H9 (cell line): ENCODE measurements at regions not wholly inside any gene's neighbourhood (a gene's known extent, or its start where the extent isn't known, plus 50 kb on each side); places are given as distances from the start of the nearest gene placed in this dataset.

ENCODE experiments used
- DNase-seq: peaks from one replicate; pipeline ENCODE4 v3.0.0-alpha.2; 2017
- H2AFZ ChIP-seq: one replicate; pipeline ENCODE4 v1.6.1; 2013; ENCODE audit warnings: mild to moderate bottlenecking, low read length, control low read depth, moderate library complexity
- H2AK5ac ChIP-seq: 2 replicates; pipeline ENCODE4 v1.6.1; 2013; ENCODE audit warnings: low read length, control low read depth, mixed read lengths; ENCODE audit not compliant: insufficient read length
- H2BK120ac ChIP-seq: one replicate; pipeline ENCODE4 v1.6.1; 2013; ENCODE audit warnings: low read depth, mild to moderate bottlenecking, low read length, control low read depth, inconsistent platforms; ENCODE audit not compliant: poor library complexity, severe bottlenecking
- H2BK12ac ChIP-seq: 2 replicates; pipeline ENCODE4 v1.6.1; 2013; ENCODE audit warnings: low read length, control low read depth, mixed read lengths, low read depth; ENCODE audit not compliant: insufficient read length
- H2BK15ac ChIP-seq: 2 replicates; pipeline ENCODE4 v1.6.1; 2013; ENCODE audit warnings: low read depth, low read length, control low read depth
- H2BK20ac ChIP-seq: one replicate; pipeline ENCODE4 v1.6.1; 2013; ENCODE audit warnings: low read depth, mild to moderate bottlenecking, low read length, control low read depth, inconsistent platforms; ENCODE audit not compliant: poor library complexity, severe bottlenecking
- H2BK5ac ChIP-seq: 2 replicates; pipeline ENCODE4 v1.6.1; 2013; ENCODE audit warnings: low read length, control low read depth, mixed read lengths; ENCODE audit not compliant: insufficient read length
- H3K14ac ChIP-seq: 2 replicates; pipeline ENCODE4 v1.6.1; 2013; ENCODE audit warnings: low read length, control low read depth; ENCODE audit not compliant: insufficient read depth
- H3K18ac ChIP-seq: 2 replicates; pipeline ENCODE4 v1.6.1; 2013; ENCODE audit warnings: low read depth, mild to moderate bottlenecking, mixed read lengths, low read length, control low read depth; ENCODE audit not compliant: insufficient read length
- H3K23ac ChIP-seq: 2 replicates; pipeline ENCODE4 v1.6.1; 2013; ENCODE audit warnings: low read length, control low read depth, mixed read lengths, low read depth; ENCODE audit not compliant: insufficient read length
- H3K23me2 ChIP-seq: 2 replicates; pipeline ENCODE4 v1.6.1; 2013; ENCODE audit warnings: low read depth, mild to moderate bottlenecking, mixed read lengths, low read length, control low read depth; ENCODE audit not compliant: insufficient read length, poor library complexity, severe bottlenecking
- H3K27ac ChIP-seq: 2 replicates; pipeline ENCODE4 v1.5.1; 2013; ENCODE audit warnings: low read length, control low read depth, mixed read lengths, low read depth; ENCODE audit not compliant: insufficient read length
- H3K27me3 ChIP-seq: 2 replicates; pipeline ENCODE4 v1.6.1; 2013; ENCODE audit warnings: low read length, control low read depth, inconsistent platforms; ENCODE audit not compliant: insufficient read depth
- H3K4ac ChIP-seq: 2 replicates; pipeline ENCODE4 v1.6.1; 2013; ENCODE audit warnings: low read depth, mild to moderate bottlenecking, control low read depth, inconsistent platforms, low read length, moderate library complexity
- H3K4me1 ChIP-seq: 2 replicates; pipeline ENCODE4 v1.6.1; 2013; ENCODE audit warnings: low read length, control low read depth, inconsistent platforms; ENCODE audit not compliant: insufficient read depth
- H3K4me2 ChIP-seq: 2 replicates; pipeline ENCODE4 v1.6.1; 2013; ENCODE audit warnings: low read length, control low read depth, mixed read lengths; ENCODE audit not compliant: insufficient read length, insufficient read depth
- H3K56ac ChIP-seq: 2 replicates; pipeline ENCODE4 v1.6.1; 2013; ENCODE audit warnings: low read depth, mild to moderate bottlenecking, mixed read lengths, low read length, control low read depth; ENCODE audit not compliant: insufficient read length
- H3K79me1 ChIP-seq: 2 replicates; pipeline ENCODE4 v1.6.1; 2013; ENCODE audit warnings: low read depth, mild to moderate bottlenecking, moderate library complexity, low read length, control low read depth, inconsistent platforms; ENCODE audit not compliant: insufficient read depth, poor library complexity, severe bottlenecking
- H3K79me2 ChIP-seq: 2 replicates; pipeline ENCODE4 v1.6.1; 2013; ENCODE audit warnings: low read length, control low read depth, inconsistent platforms; ENCODE audit not compliant: insufficient read depth
- H3K9ac ChIP-seq: 2 replicates; pipeline ENCODE4 v1.6.1; 2013; ENCODE audit warnings: low read length, control low read depth, mixed read lengths; ENCODE audit not compliant: insufficient read length; ENCODE audit errors: extremely low read depth
- H3K9me3 ChIP-seq: one replicate; pipeline ENCODE4 v1.6.1; 2013; ENCODE audit warnings: low read depth, low read length, inconsistent platforms; ENCODE audit not compliant: control insufficient read depth
- H3T11ph ChIP-seq: one replicate; pipeline ENCODE4 v1.6.1; 2013; ENCODE audit warnings: mild to moderate bottlenecking, low read length, control low read depth, inconsistent platforms
- H4K20me1 ChIP-seq: one replicate; pipeline ENCODE4 v1.6.1; 2013; ENCODE audit not compliant: control insufficient read depth, insufficient read length, insufficient read depth
- H4K5ac ChIP-seq: 2 replicates; pipeline ENCODE4 v1.6.1; 2013; ENCODE audit warnings: low read depth, mild to moderate bottlenecking, mixed read lengths, low read length, control low read depth; ENCODE audit not compliant: insufficient read length
- H4K8ac ChIP-seq: replicated peaks from 2 replicates; pipeline ENCODE4 v1.6.1; 2013; ENCODE audit warnings: low read length, control low read depth, mixed read lengths, low read depth; ENCODE audit not compliant: insufficient read length
- H4K91ac ChIP-seq: 2 replicates; pipeline ENCODE4 v1.6.1; 2013; ENCODE audit warnings: low read depth, mild to moderate bottlenecking, moderate library complexity, mixed read lengths, low read length, control low read depth; ENCODE audit not compliant: insufficient read length
- H3K27ac Mint-ChIP-seq, 3 experiments: 2 replicates in 2 of 3; 3 replicates in 1 of 3; pipeline ENCODE4 v1.8.0; 2020 to 2021; ENCODE audit warnings: mixed read lengths in 3 of 3, mild to moderate bottlenecking in 1 of 3, moderate library complexity in 1 of 3
- H3K27me3 Mint-ChIP-seq: 2 replicates; pipeline ENCODE4 v1.8.0; 2021; ENCODE audit warnings: low read depth, mild to moderate bottlenecking, moderate library complexity, mixed read lengths
- H3K36me3 Mint-ChIP-seq, 3 experiments: 2 replicates in 2 of 3; 3 replicates in 1 of 3; pipeline ENCODE4 v1.8.0; 2020 to 2021; ENCODE audit warnings: low read depth in 3 of 3, mixed read lengths in 3 of 3; ENCODE audit not compliant: insufficient read depth in 1 of 3
- H3K4me1 Mint-ChIP-seq, 2 experiments: 2 replicates each; pipeline ENCODE4 v1.8.0; 2020; ENCODE audit warnings: mixed read lengths in 2 of 2
- H3K4me3 Mint-ChIP-seq, 2 experiments: 2 replicates in 1 of 2; 3 replicates in 1 of 2; pipeline ENCODE4 v1.8.0; 2020 to 2021; ENCODE audit warnings: mild to moderate bottlenecking in 2 of 2, mixed read lengths in 2 of 2, moderate library complexity in 1 of 2
- H3K9me3 Mint-ChIP-seq, 2 experiments: 2 replicates in 1 of 2; 3 replicates in 1 of 2; pipeline ENCODE4 v1.8.0; 2020; ENCODE audit warnings: mild to moderate bottlenecking in 2 of 2, mixed read lengths in 2 of 2, moderate library complexity in 1 of 2
- WGBS: extraction: QIAGEN DNeasy Blood & Tissue Kit; methylation state at CpG from one replicate; pipeline ENCODE4 v1.1.7; 2013; ENCODE audit warnings: missing lambda C conversion rate, low lambda C conversion rate, mixed read lengths; ENCODE audit not compliant: insufficient read length; ENCODE audit errors: extremely low coverage; 5-methylcytosine and 5-hydroxymethylcytosine counted together
- TF ChIP-seq, protein P1 (sequence below): fragments of 200-600 bp; sonication (generic); conservative IDR thresholded peaks from 3 replicates; pipeline ENCODE4 v1.8.0; 2021; ENCODE audit warnings: antibody characterized with exemption, mild to moderate bottlenecking

DNA sequence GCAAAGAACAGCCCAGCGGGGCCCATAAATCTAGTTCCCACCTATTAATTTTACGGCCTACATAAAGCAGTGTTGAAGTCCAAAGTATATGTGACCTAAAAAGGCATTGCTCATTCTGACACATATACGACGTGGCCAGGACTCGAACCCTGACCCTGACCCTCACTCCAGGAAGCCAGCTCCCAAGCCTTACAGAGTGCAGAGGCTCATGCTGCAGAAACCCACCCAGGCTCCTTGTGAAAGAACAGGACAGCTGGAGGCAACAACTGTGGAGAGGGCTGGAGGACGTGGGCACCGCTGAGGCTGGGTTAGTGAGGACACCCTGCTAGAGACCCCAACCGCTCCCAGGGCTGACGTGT is 221.6 kb downstream of the CYP26B1 start:
- H3K27me3 Mint-ChIP-seq, result peaks cover 9% of the 10 kb centered on the region
- H3K27ac Mint-ChIP-seq, result no peak overlapping the region
- Histone ChIP-seq H2BK5ac (no peak overlapping the region), H4K91ac (no peak overlapping the region), H3K79me1 (no peaks in the 10 kb centered on the region), H2BK15ac (no peak overlapping the region), H3K79me2 (no peaks in the 10 kb centered on the region), H2BK120ac (no peak overlapping the region), H4K20me1 (no peaks in the 10 kb centered on the region), H3K23ac (no peak overlapping the region), H3K27ac (no peak overlapping the region), H3K4me1 (no peaks in the 10 kb centered on the region), H2AK5ac (no peak overlapping the region), H3K14ac (no peak overlapping the region), H3K4me2 (no peak overlapping the region), H3K27me3 (no peaks in the 10 kb centered on the region), H2AFZ (no peak overlapping the region), H3K9ac (no peak overlapping the region), H4K5ac (no peak overlapping the region), H2BK12ac (no peak overlapping the region), H3K56ac (no peak overlapping the region), H4K8ac (no peak overlapping the region), H3T11ph (no peak overlapping the region), H3K18ac (no peak overlapping the region), H3K23me2 (no peaks in the 10 kb centered on the region), H3K9me3 (no peaks in the 10 kb centered on the region), H3K4ac (no peak overlapping the region), H2BK20ac (no peak overlapping the region)
- DNase-seq, result no peak
- TF ChIP-seq, protein P1, sequence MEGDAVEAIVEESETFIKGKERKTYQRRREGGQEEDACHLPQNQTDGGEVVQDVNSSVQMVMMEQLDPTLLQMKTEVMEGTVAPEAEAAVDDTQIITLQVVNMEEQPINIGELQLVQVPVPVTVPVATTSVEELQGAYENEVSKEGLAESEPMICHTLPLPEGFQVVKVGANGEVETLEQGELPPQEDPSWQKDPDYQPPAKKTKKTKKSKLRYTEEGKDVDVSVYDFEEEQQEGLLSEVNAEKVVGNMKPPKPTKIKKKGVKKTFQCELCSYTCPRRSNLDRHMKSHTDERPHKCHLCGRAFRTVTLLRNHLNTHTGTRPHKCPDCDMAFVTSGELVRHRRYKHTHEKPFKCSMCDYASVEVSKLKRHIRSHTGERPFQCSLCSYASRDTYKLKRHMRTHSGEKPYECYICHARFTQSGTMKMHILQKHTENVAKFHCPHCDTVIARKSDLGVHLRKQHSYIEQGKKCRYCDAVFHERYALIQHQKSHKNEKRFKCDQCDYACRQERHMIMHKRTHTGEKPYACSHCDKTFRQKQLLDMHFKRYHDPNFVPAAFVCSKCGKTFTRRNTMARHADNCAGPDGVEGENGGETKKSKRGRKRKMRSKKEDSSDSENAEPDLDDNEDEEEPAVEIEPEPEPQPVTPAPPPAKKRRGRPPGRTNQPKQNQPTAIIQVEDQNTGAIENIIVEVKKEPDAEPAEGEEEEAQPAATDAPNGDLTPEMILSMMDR, result no peak
- H3K4me3 Mint-ChIP-seq, result no peak overlapping the region
- H3K9me3 Mint-ChIP-seq, result no peaks in the 10 kb centered on the region
- no CpG with 5 or more reads among the region's 9 CpGs for WGBS
- H3K36me3 Mint-ChIP-seq, result no peaks in the 10 kb centered on the region
- H3K4me1 Mint-ChIP-seq, result no peaks in the 10 kb centered on the region
